ENCODE measurements at regions not wholly inside any gene's neighbourhood (a gene's known extent, or its start where the extent isn't known, plus 50 kb on each side); places are given as distances from the start of the nearest gene placed in this dataset.

- TF ChIP-seq CTCF (IDR thresholded peaks at IDR 0.05) (no peak), POLR2A (IDR thresholded peaks at IDR 0.05) (no peak)
Observed at GRCh38 chr7:119232091-119232490, 1007.6 kb downstream of the ANKRD7 start.
